HPDE6-E6E7 (cell line): ENCODE measurements at regions not wholly inside any gene's neighbourhood (a gene's known extent, or its start where the extent isn't known, plus 50 kb on each side); places are given as distances from the start of the nearest gene placed in this dataset.
A peak's percentile ranks its signal among the peaks of the same experiment; 100 is the strongest.
"Not testable (repeated sequence)": the region's sequence is repeated elsewhere in the genome, so short reads cannot be mapped to it uniquely, and the experiment has no call there.

Experiments
- DNase-seq: peaks from one replicate; pipeline ENCODE4 v3.0.0; 2011; ENCODE audit warnings: missing footprints; ENCODE audit errors: extremely low spot score

DNA sequence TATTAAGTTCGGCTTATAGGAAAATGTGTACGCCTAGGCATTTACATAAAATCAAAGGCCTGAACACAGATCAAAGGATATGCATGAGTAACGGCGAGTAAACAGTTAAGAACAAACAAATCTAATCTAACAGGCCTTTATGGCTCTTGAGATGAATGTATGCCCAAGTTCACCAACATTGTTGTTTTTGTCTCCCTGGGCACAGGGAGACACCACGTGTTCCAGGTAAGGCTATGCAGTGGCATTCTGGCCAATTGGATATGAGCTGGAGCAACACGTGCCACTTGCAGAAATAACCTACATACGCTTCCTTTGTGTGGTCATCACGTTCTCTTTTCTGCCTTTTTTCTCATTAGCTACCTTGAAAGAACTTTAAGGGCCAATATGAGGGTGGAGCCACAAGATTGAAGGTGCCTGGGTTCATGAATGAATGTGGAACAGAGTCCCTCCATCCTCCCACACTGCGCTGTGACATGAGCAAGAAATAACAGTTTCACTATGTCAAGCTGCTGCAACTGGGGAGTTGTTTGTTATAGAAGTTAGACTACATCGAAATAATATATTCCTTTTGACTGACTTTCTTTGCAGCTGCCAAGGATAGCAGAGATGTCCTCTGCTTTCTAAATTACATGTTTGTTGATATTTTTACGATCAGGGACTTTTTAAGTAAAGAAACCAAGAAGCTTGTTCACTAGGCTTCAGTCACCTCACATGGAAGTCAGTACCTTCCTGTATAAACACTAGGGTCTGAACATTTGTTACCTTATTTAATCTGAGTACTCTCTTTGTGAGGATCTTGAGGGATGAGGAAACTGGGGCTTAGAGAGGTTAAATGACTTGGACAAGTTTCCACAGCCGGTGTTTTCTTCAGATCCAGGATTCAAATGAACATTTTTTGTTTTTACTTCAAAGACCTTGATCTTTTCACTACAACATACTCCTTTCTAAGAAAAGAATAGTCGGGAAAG, 427.5 kb upstream of the TBL1XR1 start:
- DNase-seq: no peak

DNA sequence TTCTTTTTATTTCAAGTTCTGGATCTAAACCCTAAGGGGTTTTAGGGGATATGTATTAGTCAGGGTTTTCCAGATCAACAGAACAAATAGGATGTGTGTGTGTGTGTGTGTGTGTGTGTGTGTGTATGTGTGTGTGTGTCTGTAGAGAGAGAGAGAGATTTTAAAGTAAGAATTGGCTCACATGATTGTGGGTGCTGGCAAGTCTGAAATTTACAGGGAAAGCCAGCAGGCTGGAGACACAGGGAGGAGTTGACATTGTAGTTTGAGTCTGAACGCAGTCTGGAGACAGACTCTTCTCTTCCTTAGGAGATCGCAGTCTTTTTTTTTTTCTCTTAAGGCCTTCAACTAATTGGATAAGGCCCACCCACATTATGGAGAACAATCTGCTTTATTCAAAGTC, 428.8 kb upstream of the TBL1XR1 start:
- DNase-seq: no peak

DNA sequence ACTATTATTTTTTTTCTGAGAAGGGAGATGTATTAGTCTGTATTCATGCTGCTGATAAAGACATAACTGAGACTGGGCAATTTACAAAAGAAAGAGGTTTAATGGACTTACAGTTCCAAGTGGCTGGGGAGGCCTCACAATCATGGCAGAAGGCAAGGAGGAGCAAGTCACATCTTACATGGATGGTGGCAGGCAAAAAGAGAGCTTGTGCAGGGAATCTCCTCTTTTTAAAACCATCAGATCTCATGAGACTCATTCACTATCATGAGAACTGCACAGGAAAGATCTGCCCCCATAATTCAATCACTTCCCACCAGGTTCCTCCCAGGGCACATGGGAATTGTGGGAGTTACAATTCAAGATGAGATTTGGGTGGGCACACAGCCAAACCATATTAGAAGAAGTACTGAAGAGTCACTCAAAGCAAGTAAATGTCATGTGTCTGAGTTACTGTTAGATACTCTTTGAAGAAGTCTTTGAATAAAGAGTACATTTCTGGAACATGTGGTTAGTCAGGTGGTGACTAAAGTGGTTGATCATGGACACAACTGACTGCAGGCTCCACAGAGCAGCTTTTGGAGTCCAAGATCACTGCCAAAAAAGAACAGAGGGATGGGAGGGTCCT, 430.9 kb upstream of the TBL1XR1 start:
- DNase-seq: not testable (repeated sequence)

DNA sequence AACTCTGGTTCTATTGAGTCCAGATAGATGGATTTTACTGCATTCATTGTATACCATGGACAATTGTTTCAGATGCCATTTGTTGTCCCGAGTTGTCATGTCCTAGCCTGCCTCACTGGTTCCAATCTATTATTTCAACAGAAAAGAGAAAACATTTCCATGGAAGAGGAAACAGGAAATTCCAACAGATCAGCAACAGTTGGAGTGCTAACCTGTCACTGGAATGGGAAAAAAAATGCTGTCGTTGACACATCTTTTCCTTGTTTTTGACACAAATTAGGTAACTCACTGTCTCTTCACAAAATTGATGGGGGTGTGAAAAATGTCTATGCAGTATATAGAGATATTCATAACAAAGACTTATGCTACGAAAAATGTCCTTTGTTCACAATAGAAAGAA, 432.0 kb upstream of the TBL1XR1 start:
- no peak for DNase-seq

DNA sequence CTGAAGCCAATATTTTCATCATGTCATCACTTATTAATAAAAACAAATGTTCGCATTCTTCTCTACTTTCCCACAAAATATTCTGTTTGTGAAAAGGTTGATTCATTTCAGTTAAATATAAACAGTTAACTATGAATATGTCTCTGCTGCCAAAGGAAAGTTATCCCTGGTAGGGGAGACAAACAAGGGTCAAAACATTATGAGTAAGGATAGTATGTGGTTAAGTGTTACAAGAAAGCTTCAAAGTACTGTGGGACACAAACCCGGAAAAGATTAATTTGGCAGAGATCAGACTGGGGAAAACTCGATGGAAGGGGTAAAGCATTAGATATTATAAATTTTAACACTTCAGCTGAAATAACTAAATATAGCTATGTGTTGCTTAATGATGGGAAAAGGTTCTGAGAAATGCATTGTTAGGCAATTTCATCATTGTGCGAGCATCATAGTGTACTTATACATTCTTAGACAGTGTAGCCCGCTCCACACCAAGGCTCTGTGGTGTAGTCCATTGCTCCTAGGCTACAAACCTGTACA, 436.5 kb upstream of the TBL1XR1 start:
- DNase-seq: no peak

DNA sequence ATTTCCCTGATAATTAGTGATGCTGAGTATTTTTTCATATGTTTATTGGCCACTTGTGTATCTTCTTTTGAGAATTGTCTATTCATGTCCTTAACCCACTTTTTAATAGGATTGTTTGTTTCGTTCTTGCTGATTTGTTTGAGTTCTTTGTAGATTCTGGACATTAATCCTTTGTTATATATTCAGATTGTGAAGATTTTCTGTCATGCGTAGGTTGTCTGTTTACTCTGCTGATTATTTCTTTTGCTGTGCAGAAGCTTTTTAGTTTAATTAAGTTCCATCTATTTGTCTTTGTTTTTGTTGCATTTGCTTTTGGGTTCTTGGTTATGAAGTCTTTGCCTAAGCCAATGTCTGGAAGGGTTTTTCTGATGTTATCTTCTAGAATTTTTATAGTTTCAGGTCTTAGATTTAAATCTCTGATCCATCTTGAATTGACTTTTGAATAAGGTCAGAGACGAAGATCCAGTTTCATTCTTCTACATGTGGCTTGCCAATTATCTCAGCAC, 438.4 kb upstream of the TBL1XR1 start:
- DNase-seq: not testable (repeated sequence)

DNA sequence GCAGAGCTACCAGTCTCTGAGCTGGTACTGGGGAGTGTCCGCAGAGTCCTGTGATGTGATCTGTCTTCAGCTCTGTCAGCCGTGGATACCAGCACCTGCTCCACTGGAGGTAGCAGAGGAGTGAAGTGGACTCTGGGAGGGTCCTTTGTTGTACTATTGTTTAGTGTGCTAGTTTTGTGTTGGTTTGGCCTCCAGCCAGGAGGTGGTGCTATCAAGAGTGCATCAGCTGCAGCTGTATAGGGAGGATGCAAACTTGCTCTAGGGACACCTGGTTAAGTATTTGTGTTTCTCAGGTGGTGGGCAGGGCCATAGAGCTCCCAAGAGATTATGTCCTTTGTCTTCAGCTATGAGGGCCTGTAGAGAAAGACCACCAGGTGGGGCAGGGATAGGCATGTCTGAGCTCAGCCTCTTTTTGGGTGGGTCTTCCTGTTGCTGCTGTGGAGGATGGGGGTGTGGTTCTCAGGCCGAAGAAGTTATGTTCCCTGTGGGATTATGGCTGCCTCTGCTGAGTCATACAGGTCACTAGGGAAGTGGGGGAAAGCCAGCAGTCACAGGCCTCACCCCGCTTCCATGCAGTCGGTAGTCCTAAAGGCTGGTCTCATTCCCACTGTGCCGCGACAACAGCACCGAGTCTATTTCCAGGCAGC, 443.2 kb upstream of the TBL1XR1 start:
- DNase-seq: no peak

DNA sequence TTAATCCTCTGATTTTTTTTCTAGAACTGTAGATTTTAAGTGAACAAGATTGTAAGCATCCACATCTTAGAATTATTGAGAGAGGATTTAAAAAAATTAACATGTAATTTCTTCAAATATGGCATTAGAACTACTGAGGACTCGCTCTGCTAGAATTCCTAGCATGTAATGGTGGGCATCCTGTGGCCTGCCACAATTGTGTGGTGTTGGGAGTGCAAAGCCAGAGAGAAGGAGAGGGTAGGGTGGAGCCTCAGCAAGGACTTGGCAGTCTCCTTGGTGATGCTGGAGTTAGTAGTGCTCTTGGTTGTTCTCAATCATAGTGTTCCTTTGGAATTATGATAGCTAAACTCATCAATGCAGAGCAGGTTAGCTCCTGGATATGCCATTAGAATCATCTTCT, 443.9 kb upstream of the TBL1XR1 start:
- DNase-seq: no peak

DNA sequence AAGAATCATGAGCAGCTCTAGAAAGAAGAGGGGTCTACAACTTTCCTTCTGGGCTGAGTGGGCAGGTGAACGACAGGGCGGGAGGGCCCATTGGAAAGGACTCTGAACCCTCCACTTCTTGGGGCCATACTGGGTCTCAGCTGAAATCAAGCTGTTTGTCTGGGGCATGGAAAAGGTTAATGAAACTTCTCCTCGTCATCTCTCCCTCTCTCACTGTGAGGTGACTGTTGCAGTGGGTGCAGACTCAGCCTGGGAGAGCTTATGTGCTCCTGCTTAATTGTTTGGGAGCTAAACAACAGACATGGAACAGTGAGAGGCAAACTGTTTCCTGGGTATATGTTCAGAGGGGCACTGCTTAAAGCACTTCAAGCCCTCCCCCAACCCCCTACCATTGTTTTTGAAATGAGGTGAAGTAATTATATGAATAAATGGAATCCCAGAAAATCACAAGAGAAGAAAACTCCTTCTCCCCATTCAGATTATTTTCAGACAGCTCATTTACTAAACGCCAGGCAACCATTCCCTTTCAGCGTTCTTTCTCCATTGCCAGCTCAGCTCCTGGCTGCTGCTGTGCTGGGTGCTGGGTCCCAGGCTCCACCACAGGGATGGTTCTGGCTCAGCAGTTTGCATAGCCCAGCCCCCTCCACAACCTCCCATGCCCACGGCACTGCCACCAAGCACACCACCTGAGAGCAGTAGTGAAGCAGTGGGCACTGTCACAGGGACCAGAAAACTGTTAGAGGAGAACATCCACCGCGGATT, 444.9 kb upstream of the TBL1XR1 start:
- DNase-seq: no peak

DNA sequence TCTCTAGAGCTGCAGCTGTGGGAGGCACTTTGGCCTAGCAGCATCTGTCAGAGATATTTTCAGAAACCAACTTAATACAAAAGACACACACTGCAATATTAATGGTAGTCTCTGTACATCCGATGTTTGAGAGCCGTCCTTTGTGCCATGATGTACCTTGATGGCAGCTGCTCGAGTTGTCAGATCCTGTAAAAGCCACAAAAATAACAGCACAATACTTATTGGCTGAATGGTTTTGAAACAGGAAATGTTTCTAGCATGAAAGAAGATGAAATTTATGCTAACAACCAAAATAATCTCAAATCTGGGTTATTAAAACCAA, 445.5 kb upstream of the TBL1XR1 start:
- no peak for DNase-seq

DNA sequence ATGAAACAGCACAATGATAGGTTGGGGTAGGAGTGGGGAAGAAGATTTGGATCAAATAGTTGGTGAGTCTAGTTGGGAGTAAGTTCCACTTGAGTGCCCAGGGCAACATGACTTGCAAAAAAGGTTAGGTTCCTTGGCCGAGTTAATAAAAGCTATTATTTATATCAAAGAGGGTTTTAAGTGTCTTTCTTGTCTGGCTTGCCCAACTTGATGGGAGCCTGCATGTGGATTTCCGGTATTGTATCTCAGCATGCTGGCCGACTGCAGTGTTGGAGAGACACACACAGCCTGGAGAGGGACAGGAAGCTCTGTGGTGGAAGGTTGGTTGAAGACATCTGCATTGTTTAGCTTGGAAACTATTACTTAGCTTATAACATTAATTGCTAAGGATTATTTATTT, 449.5 kb upstream of the TBL1XR1 start:
- no peak for DNase-seq

DNA sequence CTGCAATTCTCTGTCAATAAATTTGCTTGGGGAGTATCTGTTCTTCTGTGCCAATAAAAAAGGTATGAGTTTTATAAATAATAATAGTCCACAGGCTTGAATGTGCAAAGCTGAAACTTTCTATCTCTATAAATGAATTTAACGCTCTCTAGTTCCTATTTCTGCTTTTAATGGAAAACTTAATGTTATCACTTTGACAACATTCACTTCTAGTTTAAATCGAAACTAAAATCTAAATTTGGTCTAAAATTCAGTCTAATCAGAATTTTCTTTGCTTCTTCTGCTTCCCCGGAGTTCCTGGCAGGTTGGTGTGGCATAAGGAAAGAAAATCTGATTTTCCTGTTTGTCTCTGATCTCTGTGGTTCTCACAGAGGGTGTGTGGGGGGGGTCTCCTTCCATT, 450.1 kb upstream of the TBL1XR1 start:
- DNase-seq: no peak

DNA sequence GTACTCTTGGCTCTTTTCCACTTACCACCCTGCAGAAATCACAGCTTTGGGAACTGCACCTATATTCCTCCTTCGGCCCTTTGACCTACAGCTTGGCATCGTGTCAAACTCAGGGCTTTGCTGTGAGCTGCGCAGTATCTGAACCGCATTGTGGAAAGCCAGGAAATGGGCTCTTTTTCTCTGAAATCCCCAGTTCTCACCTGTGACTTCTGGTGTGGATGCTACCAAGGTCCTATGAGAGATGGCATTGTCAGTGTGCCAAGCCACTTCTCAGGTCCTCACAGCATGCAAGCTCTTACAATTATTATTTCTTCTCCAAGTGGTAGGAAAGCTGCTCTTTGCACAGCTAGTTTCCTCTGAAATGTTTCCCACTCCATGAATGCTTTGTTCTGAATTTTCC, 450.6 kb upstream of the TBL1XR1 start:
- no peak for DNase-seq

DNA sequence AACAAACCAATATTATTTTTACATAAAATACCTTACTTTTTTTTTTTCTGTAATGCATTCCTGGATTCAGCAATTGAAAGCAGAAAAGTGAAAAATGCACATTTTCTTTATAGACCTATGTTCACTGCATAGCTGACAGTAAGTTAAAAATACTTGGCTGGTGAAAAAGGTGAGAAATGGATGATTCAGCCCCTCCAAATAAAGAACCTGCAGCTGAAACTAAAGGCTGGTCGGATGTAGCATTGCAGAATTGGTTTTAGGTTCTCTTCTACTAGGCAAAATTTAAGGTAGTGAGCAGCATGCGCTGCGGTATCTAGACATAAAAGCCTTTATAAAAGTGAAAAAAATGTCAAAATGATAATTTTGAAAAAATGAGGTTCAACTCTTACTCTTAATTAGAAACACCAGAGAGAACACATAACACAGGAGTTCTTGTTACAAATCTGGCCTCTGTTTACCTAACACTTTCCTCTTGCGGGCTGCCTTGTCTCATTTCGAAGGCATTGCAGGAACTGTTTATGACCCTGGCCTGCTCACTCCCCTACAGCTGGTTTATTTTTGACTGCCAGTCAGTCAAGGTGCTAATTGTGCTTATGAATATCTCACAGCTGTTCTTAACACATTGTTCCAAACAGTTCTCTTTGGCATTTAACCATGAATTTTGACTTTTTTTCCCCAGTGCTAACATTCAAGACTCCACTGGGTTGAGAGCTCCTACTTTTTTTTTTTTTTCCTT, 455.4 kb upstream of the TBL1XR1 start:
- no peak for DNase-seq

DNA sequence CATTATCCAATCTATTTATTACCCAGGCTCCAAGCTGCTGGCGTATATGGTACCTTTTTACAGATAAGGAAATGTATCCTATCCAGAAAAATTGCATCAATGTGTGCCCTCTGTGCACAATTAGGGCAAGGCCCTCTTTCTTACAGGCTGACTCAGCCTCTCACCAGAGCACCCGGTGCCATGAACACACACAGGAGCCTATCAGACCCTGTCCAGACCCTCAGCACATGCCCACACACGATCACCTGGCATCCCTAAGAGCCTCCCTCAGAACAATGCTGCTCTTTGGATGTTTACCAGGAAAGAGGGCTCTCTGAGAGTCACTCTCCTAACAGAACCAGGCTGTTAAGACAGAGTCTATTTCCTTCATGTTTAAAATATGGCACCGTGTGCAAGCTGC, 460.0 kb upstream of the TBL1XR1 start:
- peak; percentile 10 for DNase-seq

DNA sequence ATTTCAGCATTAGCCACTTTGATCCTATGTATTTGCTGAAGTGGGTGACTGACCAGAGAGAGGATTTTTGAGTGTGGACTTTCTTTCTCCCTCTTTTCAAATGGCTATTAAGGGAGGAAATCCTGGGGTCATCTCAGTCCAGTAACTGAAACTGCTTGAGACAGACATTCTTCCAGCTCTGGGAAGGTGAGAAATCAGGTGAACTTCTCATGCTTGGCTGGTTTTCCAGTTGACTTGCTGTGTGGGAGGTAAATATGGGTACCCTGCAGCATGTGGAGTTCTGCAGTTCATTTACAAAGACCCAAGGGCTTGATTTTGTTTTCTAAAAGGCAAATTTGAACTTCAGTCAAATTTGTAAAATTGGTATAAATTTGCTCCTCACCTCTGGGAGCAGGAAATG, 461.1 kb upstream of the TBL1XR1 start:
- no peak for DNase-seq

DNA sequence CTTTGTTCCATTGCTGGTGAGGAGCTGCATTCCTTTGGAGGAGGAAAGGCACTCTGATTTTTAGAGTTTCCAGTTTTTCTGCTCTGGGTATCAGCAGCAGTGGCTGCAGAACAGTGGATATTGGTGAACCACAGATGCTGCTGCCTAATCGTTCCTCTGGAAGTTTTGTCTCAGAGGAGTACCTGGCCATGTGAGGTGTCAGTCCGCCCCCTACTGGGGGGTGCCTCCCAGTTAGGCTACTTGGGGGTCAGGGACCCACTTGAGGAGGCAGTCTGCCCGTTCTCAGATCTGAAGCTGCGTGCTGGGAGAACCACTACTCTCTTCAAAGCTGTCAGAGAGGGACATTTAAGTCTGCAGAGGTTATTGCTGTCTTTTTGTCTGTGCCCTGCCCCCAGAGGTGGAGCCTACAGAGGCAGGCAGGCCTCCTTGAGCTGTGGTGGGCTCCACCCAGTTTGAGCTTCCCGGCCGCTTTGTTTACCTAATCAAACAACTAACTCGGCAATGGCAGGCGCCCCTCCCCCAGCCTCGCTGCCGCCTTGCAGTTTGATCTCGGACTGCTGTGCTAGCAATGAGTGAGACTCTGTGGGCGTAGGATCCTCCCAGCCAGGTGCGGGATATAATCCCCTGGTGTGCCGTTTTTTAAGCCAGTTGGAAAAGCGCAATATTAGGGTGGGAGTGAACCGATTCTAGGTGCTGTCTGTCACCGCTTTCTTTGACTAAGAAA, 467.3 kb upstream of the TBL1XR1 start:
- not testable (repeated sequence) for DNase-seq

DNA sequence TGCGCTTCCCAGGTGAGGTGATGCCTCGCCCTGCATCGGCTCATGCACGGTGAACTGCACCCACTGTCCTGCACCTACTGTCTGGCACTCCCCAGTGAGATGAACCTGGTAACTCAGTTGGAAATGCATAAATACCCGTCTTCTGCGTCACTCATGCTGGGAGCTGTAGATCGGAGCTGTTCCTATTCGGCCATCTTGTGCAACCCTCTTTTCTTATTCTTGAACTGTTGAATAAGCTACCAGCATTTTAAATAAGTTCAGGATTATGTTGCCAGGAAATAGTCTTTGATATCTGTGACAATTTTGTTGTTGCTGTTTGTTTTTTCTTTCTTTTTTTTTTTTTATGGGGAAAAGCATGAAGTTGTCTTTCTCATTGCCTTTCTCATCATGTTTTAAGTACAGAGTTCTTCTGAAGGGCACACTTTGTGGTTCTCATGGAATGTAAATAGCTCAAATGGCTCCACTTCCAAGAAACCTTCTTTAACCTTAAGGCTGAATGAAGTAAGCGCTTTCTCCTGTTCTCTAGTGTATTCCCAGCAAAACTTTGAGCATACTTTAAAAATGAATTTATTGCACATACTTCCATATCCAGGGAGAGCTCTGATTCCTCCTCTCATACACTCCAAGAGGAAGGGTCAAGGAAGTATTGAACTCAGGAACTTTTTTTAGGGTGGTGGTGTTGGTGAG, 468.0 kb upstream of the TBL1XR1 start:
- no peak for DNase-seq

DNA sequence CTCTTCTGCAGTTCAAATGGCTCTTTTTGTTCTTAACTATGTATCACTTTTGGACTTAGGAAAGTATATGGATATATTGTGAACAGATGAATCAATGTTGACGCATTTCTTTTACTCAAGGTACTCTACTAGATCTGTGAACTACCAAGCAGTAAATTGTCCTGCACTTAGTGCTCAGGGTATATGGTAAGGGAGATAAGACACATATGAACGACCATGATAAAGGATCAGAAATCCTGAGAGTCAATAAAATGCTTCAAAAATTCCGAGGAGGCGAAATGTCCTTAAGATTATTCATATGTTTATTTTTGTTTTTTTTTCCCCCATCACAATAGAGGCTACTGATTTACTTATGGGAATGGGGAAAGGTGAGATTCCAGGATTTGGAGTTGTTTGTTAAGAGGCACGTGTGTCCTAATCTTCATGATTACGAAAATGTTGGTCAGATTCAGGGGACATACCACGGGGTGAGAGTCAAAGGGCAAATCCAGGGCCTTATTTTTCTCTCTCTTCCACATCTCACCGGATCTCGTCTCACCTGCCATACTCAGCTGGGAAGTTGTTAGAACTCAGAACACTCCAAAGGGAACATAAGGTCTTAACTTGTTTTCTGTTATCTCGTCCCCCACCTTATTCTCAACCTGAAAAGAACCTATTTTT, 475.1 kb upstream of the TBL1XR1 start:
- DNase-seq: no peak
